ENCODE measurements at regions not wholly inside any gene's neighbourhood (a gene's known extent, or its start where the extent isn't known, plus 50 kb on each side); places are given as distances from the start of the nearest gene placed in this dataset.

DNA sequence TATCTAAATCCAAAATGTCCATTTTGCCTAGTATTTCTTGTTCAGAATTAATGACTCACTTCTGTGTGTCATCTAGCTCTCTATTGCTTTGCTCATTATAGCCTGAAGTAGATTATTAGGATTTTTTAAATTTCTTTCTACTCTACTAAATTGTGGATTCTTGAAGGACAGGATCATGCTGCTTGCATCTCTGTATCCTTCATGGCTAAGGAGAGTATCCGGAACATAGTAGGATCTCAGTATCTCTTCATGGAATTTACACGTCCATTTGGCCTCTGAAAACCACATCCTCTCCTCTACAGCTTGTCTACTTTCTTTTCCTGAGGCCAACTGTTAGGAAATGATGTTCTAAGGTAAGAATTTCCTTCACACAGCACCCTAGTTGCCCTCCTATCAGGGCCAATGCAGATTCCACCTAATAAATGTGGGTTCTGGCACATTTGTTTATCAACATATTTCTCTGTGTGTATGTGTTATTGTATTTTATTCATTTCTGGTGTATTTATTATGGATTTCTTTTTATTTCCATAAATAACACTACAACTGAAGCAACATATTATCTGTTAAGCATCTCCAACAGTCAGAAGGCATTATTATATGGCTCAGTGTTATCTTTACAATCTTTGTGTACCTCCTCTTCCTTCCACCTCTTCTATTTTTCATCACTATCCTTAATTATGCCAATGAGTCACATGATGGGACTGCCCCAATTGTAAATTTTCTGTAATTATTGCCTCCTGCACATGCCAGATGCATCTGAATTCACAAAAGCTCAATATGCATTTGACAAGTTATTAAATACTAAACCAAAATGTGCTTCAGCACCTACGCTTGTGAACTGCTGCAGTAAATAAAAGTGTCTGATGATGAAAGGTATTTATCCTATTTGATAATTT lies 557.8 kb upstream of the TLE4 start:
- Histone ChIP-seq H3K4me3 (no peak overlapping the region), H3K4me2 (no peak overlapping the region), H3K27ac (peak overlapping the region in 1 of 2 experiments; percentile 16; a peak in 2 of 6 replicates), H3K4me1 (peaks cover 23% of the 10 kb centered on the region), H3K9me3 (no peaks in the 10 kb centered on the region)
- ChIA-PET CTCF (no interaction called here), POLR2A (no interaction called here)
- 91% methylated on average over 3 of the region's 3 CpGs for WGBS (ENCODE audit: missing lambda C conversion rate)
- no peak for TF ChIP-seq HEYL (CRISPR knock-in tag; IDR thresholded peaks at IDR 0.05)
- TF ChIP-seq, protein P1, sequence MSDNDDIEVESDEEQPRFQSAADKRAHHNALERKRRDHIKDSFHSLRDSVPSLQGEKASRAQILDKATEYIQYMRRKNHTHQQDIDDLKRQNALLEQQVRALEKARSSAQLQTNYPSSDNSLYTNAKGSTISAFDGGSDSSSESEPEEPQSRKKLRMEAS (IDR thresholded peaks at IDR 0.05): no peak
- no peak for TF ChIP-seq EHF (CRISPR knock-in tag; IDR thresholded peaks at IDR 0.05)
- TF ChIP-seq, protein P2, sequence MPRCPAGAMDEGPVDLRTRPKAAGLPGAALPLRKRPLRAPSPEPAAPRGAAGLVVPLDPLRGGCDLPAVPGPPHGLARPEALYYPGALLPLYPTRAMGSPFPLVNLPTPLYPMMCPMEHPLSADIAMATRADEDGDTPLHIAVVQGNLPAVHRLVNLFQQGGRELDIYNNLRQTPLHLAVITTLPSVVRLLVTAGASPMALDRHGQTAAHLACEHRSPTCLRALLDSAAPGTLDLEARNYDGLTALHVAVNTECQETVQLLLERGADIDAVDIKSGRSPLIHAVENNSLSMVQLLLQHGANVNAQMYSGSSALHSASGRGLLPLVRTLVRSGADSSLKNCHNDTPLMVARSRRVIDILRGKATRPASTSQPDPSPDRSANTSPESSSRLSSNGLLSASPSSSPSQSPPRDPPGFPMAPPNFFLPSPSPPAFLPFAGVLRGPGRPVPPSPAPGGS (IDR thresholded peaks at IDR 0.05): no peak
- no peak for TF ChIP-seq CHD4 (IDR thresholded peaks at IDR 0.05; ENCODE audit: borderline replicate concordance)
- no peak for TF ChIP-seq MAZ (IDR thresholded peaks at IDR 0.05; ENCODE audit: borderline replicate concordance, low read depth, low read length)
- TF ChIP-seq, protein P3, sequence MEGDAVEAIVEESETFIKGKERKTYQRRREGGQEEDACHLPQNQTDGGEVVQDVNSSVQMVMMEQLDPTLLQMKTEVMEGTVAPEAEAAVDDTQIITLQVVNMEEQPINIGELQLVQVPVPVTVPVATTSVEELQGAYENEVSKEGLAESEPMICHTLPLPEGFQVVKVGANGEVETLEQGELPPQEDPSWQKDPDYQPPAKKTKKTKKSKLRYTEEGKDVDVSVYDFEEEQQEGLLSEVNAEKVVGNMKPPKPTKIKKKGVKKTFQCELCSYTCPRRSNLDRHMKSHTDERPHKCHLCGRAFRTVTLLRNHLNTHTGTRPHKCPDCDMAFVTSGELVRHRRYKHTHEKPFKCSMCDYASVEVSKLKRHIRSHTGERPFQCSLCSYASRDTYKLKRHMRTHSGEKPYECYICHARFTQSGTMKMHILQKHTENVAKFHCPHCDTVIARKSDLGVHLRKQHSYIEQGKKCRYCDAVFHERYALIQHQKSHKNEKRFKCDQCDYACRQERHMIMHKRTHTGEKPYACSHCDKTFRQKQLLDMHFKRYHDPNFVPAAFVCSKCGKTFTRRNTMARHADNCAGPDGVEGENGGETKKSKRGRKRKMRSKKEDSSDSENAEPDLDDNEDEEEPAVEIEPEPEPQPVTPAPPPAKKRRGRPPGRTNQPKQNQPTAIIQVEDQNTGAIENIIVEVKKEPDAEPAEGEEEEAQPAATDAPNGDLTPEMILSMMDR (IDR thresholded peaks at IDR 0.05): no peak
- no peak for TF ChIP-seq JUN (IDR thresholded peaks at IDR 0.05)
- TF ChIP-seq RNF2 (IDR thresholded peaks at IDR 0.05; ENCODE audit: borderline replicate concordance, low read depth): no peak
- TF ChIP-seq, protein P4, sequence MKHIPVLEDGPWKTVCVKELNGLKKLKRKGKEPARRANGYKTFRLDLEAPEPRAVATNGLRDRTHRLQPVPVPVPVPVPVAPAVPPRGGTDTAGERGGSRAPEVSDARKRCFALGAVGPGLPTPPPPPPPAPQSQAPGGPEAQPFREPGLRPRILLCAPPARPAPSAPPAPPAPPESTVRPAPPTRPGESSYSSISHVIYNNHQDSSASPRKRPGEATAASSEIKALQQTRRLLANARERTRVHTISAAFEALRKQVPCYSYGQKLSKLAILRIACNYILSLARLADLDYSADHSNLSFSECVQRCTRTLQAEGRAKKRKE (CRISPR knock-in tag; IDR thresholded peaks at IDR 0.05; ENCODE audit: low read depth): no peak
- TF ChIP-seq POLR2A (IDR thresholded peaks at IDR 0.05; ENCODE audit: low read length): no peak
- no peak for TF ChIP-seq NPAS2 (CRISPR knock-in tag; IDR thresholded peaks at IDR 0.05; ENCODE audit: borderline replicate concordance)
- TF ChIP-seq, protein P5, sequence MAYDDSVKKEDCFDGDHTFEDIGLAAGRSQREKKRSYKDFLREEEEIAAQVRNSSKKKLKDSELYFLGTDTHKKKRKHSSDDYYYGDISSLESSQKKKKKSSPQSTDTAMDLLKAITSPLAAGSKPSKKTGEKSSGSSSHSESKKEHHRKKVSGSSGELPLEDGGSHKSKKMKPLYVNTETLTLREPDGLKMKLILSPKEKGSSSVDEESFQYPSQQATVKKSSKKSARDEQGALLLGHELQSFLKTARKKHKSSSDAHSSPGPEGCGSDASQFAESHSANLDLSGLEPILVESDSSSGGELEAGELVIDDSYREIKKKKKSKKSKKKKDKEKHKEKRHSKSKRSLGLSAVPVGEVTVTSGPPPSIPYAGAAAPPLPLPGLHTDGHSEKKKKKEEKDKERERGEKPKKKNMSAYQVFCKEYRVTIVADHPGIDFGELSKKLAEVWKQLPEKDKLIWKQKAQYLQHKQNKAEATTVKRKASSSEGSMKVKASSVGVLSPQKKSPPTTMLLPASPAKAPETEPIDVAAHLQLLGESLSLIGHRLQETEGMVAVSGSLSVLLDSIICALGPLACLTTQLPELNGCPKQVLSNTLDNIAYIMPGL (CRISPR knock-in tag; IDR thresholded peaks at IDR 0.05; ENCODE audit: borderline replicate concordance): no peak
- peak; percentile 7 for FAIRE-seq
- no peak for DNase-seq (ENCODE audit: low read depth in 1 of 2, low spot score in 1 of 2)
- ATAC-seq: no peak

DNA sequence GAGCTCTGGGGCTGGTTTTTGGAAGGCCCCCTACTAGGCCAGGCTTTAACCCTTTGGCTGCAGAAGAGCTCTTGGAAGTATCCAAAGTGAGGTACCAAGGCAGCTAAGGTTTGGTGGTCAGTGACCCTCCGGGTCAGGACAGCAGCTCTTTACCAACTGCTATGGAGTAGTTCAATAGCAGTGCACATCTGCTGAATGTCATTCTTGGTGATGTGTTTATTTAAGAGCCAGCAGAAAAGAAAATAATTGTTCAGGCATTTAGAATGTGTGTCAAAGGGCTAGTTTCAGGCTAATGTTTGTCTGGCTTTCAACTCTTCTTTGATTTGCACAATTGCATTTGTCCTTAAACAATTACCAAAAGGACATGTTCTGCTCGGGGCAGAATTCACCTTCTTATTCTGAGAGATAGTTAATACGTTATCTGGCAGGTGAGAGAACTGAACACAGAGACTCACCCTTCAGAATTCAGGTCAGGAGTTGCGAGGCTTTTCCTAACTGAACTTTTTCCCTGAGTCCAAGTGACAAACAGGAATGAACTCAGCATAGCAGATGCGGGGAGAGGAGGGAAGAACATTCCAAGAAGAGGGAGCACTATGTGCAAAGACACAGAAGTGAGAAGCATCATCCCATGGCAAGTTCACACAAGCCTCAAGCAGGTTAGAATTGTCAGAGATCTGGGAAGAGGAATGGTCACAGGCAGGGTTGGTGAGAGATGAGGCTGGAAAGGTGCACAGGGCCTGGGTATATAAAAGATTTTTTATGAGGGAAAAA lies 556.7 kb upstream of the TLE4 start:
- H3K4me3 ChIP-seq: no peak overlapping the region
- 0 out of 3 replicates have a peak, but pooled peaks cover 1% of the 10 kb centered on the region for H3K9me3 ChIP-seq
- TF ChIP-seq ZC3H11A (IDR thresholded peaks at IDR 0.05) (no peak), CEBPB (IDR thresholded peaks at IDR 0.05) (0 out of 4 replicates have a peak, but pooled peaks of 1 of the 2 experiments have one; percentile 10), ZNF302 (CRISPR knock-in tag; IDR thresholded peaks at IDR 0.05) (0 out of 2 replicates have a peak, but pooled peaks have one; percentile 24), GATA3 (IDR thresholded peaks at IDR 0.05; ENCODE audit: borderline replicate concordance) (peak; percentile 45; the same call in 1 of the 2 replicates)
- ChIA-PET POLR2A (no interaction called here), CTCF (no interaction called here)
- 12% methylated on average over 5 of the region's 5 CpGs for WGBS (ENCODE audit: missing lambda C conversion rate)
- no peak for FAIRE-seq
- H3K4me2 ChIP-seq: peak overlapping the region; percentile 34
- peak in 1 of 2 experiments; percentile 30 for DNase-seq (ENCODE audit: low read depth in 1 of 2, low spot score in 1 of 2)
- H3K4me1 ChIP-seq: peaks cover 23% of the 10 kb centered on the region
- ATAC-seq: peak in 1 of 2 experiments; percentile 46; a peak in 3 of 6 replicates
- peak overlapping the region; percentile 13 to 64; a peak in 4 of 6 replicates for H3K27ac ChIP-seq
